Amniotic stem cell (primary cell): ENCODE measurements at regions not wholly inside any gene's neighbourhood (a gene's known extent, or its start where the extent isn't known, plus 50 kb on each side); places are given as distances from the start of the nearest gene placed in this dataset.
"Not testable (repeated sequence)": the region's sequence is repeated elsewhere in the genome, so short reads cannot be mapped to it uniquely, and the experiment has no call there.

Source experiments
- DNase-seq: peaks from one replicate; lab custom pipeline; 2025; lab: John Stamatoyannopoulos, UW

- DNase-seq, result no peak
Measured at GRCh38 chrX:13381514-13381913, 61.7 kb upstream of the ATXN3L start.

GRCh38 chrX:13380211-13380610 is 60.4 kb upstream of the ATXN3L start:
- no peak for DNase-seq

GRCh38 chrX:13378562-13379518 is 59.0 kb upstream of the ATXN3L start:
- not testable (repeated sequence) for DNase-seq

- no peak for DNase-seq
Measured at GRCh38 chrX:13377550-13377934, 57.7 kb upstream of the ATXN3L start.

- peak; percentile 17 for DNase-seq
Measured at GRCh38 chrX:13376857-13377549, 57.1 kb upstream of the ATXN3L start.

- not testable (repeated sequence) for DNase-seq
Measured at GRCh38 chrX:13375596-13375995, 55.7 kb upstream of the ATXN3L start.

- no peak for DNase-seq
Measured at GRCh38 chrX:13374364-13374763, 54.5 kb upstream of the ATXN3L start.

- peak; percentile 35 for DNase-seq
Measured at GRCh38 chrX:13373431-13374187, 53.8 kb upstream of the ATXN3L start.

GRCh38 chrX:13373027-13373426 is 53.2 kb upstream of the ATXN3L start:
- DNase-seq, result no peak

GRCh38 chrX:13372203-13372980 is 52.5 kb upstream of the ATXN3L start:
- no peak for DNase-seq

GRCh38 chrX:13371186-13371585 is 51.3 kb upstream of the ATXN3L start:
- DNase-seq, result no peak

GRCh38 chrX:13370713-13371112 is 50.9 kb upstream of the ATXN3L start:
- DNase-seq, result no peak
